K562 (cell line): ENCODE measurements at regions not wholly inside any gene's neighbourhood (a gene's known extent, or its start where the extent isn't known, plus 50 kb on each side); places are given as distances from the start of the nearest gene placed in this dataset.

ENCODE experiments used
- ATAC-seq: fragments of 200-7000 bp; cut with Tn5 transposase; 3 replicates; pipeline ENCODE4 v1.9.1; 2020; ENCODE audit warnings: moderate library complexity
- BruUV-seq: library from RNA; stranded (reverse); fragments of 400-500 nt; replicated peaks from 2 replicates; lab custom pipeline; 2021; lab: Mats Ljungman, UMichigan
- CTCF ChIA-PET: fragments of 300-600 bp; formaldehyde crosslinking; extraction: SDS; loops from one replicate; lab custom pipeline; 2021; ENCODE audit warnings: low intra/inter-chr PET ratio; lab: Yijun Ruan, JAX
- POLR2A ChIA-PET: fragments of 300-600, 350-650 bp; sonication (Branson Sonifier 250); formaldehyde crosslinking; extraction: SDS; loops from one replicate; lab custom pipeline; 2021; ENCODE audit warnings: antibody characterized with exemption, inconsistent platforms; lab: Yijun Ruan, JAX
- DNase-seq, 4 experiments: peaks; one replicate each; pipeline versions ENCODE4 v3.0.0 to v3.0.0-alpha.2; 2011 to 2018; ENCODE audit warnings: low spot score in 3 of 4, mixed read lengths in 3 of 4; ENCODE audit errors: extremely low read depth in 1 of 4
- FAIRE-seq: peaks from 2 replicates; lab custom pipeline; 2011; peaks lifted over from hg19 to GRCh38; lab: Jason Lieb, UNC
- H2AFZ ChIP-seq: 2 replicates; pipeline ENCODE4 v1.6.0; 2011; ENCODE audit warnings: low read depth, low read length, control low read depth, inconsistent platforms
- H3K27ac ChIP-seq: fragments of 200-600 bp; 3 replicates; pipeline ENCODE4 v1.8.0; 2011; ENCODE audit warnings: low read depth, mild to moderate bottlenecking, control low read depth, inconsistent platforms, low read length, moderate library complexity, mixed read lengths; ENCODE audit errors: extremely low read depth
- H3K27me3 ChIP-seq, 2 experiments: fragments of 300-600 bp in 1 of 2; 2 replicates in 1 of 2; 3 replicates in 1 of 2; pipeline versions ENCODE4 v1.6.0 to v1.8.0; 2011; ENCODE audit warnings: inconsistent platforms in 2 of 2, low read length in 2 of 2, mild to moderate bottlenecking in 1 of 2, mixed read lengths in 1 of 2, moderate library complexity in 1 of 2; ENCODE audit not compliant: control insufficient read depth in 2 of 2, insufficient read depth in 2 of 2
- H3K36me3 ChIP-seq: fragments of 300-600 bp; 3 replicates; pipeline ENCODE4 v1.8.0; 2011; ENCODE audit warnings: mild to moderate bottlenecking, low read length, inconsistent platforms; ENCODE audit not compliant: control insufficient read depth, insufficient read depth
- H3K4me1 ChIP-seq, 2 experiments: fragments of 200-600 bp in 1 of 2; replicated peaks in 1 of 2; 2 replicates in 1 of 2; 3 replicates in 1 of 2; pipeline versions ENCODE4 v1.5.1 to v1.8.0; 2011; ENCODE audit warnings: inconsistent platforms in 2 of 2, low read length in 2 of 2, mild to moderate bottlenecking in 1 of 2, mixed read lengths in 1 of 2, moderate library complexity in 1 of 2; ENCODE audit not compliant: control insufficient read depth in 2 of 2, insufficient read depth in 2 of 2
- H3K4me2 ChIP-seq: 2 replicates; pipeline ENCODE4 v1.6.1; 2011; ENCODE audit warnings: low read length, control low read depth, inconsistent platforms, mixed read lengths; ENCODE audit not compliant: insufficient read depth
- H3K4me3 ChIP-seq: fragments of 200-600 bp; sonication (generic), shearing (Covaris generic); 2 replicates; pipeline ENCODE4 v1.5.1; 2016; ENCODE audit warnings: control low read depth, inconsistent platforms
- H3K79me2 ChIP-seq: fragments of 200-600 bp; 3 replicates; pipeline ENCODE4 v1.8.0; 2011; ENCODE audit warnings: low read length, inconsistent platforms; ENCODE audit not compliant: control insufficient read depth, insufficient read depth
- H3K9ac ChIP-seq, 2 experiments: 2 replicates each; pipeline versions ENCODE4 v1.6.0 to v1.6.1; 2011; ENCODE audit warnings: low read depth in 2 of 2, low read length in 2 of 2, control low read depth in 1 of 2, inconsistent platforms in 1 of 2, mild to moderate bottlenecking in 1 of 2, mixed read lengths in 1 of 2; ENCODE audit not compliant: insufficient read depth in 1 of 2
- H3K9me1 ChIP-seq: one replicate; pipeline ENCODE4 v1.6.0; 2011; ENCODE audit warnings: inconsistent platforms, mild to moderate bottlenecking, low read length, moderate library complexity; ENCODE audit not compliant: control insufficient read depth, insufficient read depth
- H3K9me3 ChIP-seq: replicated peaks from 2 replicates; pipeline ENCODE4 v1.5.1; 2011; ENCODE audit warnings: low read depth, low read length, inconsistent platforms; ENCODE audit not compliant: control insufficient read depth, insufficient read depth
- H4K20me1 ChIP-seq: replicated peaks from 2 replicates; pipeline ENCODE4 v1.6.1; 2011; ENCODE audit warnings: low read length, inconsistent platforms, mixed read lengths; ENCODE audit not compliant: control insufficient read depth, insufficient read depth
- CGGBP1 ChIP-seq: fragments of 250-450 bp; sonication (Bioruptor Pico); IDR thresholded peaks from 2 replicates; pipeline ENCODE4 v1.9.0; 2021; ENCODE audit warnings: mild to moderate bottlenecking
- MLLT1 ChIP-seq, 2 experiments: fragments of 450-650 bp; IDR thresholded peaks; 2 replicates each; pipeline ENCODE4 v1.6.1; 2016
- PRPF4 ChIP-seq: fragments of 200-400 bp; formaldehyde crosslinking; IDR thresholded peaks from one replicate; pipeline ENCODE4 v1.6.1; 2017; ENCODE audit warnings: low read length, low read depth, mild to moderate bottlenecking; ENCODE audit not compliant: insufficient read depth, poor library complexity, severe bottlenecking
- SAFB2 ChIP-seq: fragments of 200-400 bp; formaldehyde crosslinking; IDR thresholded peaks from 2 replicates; pipeline ENCODE4 v1.6.1; 2018; ENCODE audit warnings: borderline replicate concordance, low read length, low read depth, moderate library complexity; ENCODE audit not compliant: severe bottlenecking
- ZNF76 ChIP-seq: fragments of 250-450 bp; sonication (Bioruptor Pico); IDR thresholded peaks from 2 replicates; pipeline ENCODE4 v1.4.0; 2020; ENCODE audit warnings: mild to moderate bottlenecking, moderate library complexity, borderline replicate concordance
- WGBS: fragments of 100-300 bp; shearing (Covaris generic); methylation state at CpG from one replicate; pipeline ENCODE4 v1.1.6; 2016; ENCODE audit warnings: low coverage, mixed read lengths; ENCODE audit not compliant: insufficient coverage; ENCODE audit errors: missing lambda C conversion rate; 5-methylcytosine and 5-hydroxymethylcytosine counted together
- in situ Hi-C: fragments of 300-500 bp; cut with MboI; formaldehyde crosslinking; loops from 4 replicates; pipeline ENCODE4 v1.15.0; 2018; ENCODE audit warnings: inconsistent platforms, mixed read lengths
- intact Hi-C: fragments of 100-400 bp; cut with micrococcal nuclease; formaldehyde crosslinking; loops from 2 replicates; pipeline ENCODE4 v1.14.2; 2022
- TF ChIP-seq, protein P1 (sequence below): fragments of 450-650 bp; IDR thresholded peaks from 2 replicates; pipeline ENCODE4 v1.7.0; 2016; ENCODE audit warnings: borderline replicate concordance
- TF ChIP-seq, protein P2 (sequence below): sonication (generic); formaldehyde crosslinking; IDR thresholded peaks from 2 replicates; pipeline ENCODE4 v1.8.0; 2022; ENCODE audit warnings: missing genetic modification reagents, mild to moderate bottlenecking, borderline replicate concordance

DNA sequence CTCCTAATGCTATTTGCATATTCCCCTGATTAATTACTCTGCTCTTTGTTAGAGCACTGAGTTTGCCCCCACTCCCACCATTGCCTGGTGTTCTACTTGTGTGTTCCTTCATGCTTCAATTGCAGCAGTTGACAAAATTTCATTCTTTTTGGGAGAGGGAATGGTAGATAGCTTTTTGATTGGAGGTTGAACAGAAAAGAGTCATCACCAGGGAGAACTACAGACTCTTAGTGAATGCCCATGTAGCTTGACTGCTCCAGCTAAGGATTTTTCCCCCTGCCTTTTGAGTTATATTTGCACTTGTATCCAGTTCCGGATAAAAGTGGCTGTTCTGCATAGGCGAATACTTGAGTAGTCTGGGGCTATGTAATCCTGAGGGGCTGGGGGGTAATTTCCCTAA is 183.9 kb downstream of the ETNK1 start:
- H3K4me2 ChIP-seq: no peak overlapping the region
- peaks cover 0 to 4% of the 10 kb centered on the region in 2 experiments; a peak in 2 of 5 replicates for H3K27me3 ChIP-seq
- no peak overlapping the region for H3K27ac ChIP-seq
- no peaks in the 10 kb centered on the region for H3K36me3 ChIP-seq
- POLR2A ChIA-PET: no interaction called here
- in situ Hi-C loops: no loop called here
- H3K4me3 ChIP-seq: no peak overlapping the region
- intact Hi-C loops: no loop called here
- H3K79me2 ChIP-seq: no peaks in the 10 kb centered on the region
- H3K9me1 ChIP-seq: no peaks in the 10 kb centered on the region
- H3K4me1 ChIP-seq: no peaks in the 10 kb centered on the region
- TF ChIP-seq CGGBP1 (CRISPR knock-in tag) (no peak), MLLT1 (IDR thresholded peaks at IDR 0.05) (no peak), PRPF4 (no peak), SAFB2 (no peak), ZNF76 (CRISPR knock-in tag) (no peak)
- TF ChIP-seq, protein P1, sequence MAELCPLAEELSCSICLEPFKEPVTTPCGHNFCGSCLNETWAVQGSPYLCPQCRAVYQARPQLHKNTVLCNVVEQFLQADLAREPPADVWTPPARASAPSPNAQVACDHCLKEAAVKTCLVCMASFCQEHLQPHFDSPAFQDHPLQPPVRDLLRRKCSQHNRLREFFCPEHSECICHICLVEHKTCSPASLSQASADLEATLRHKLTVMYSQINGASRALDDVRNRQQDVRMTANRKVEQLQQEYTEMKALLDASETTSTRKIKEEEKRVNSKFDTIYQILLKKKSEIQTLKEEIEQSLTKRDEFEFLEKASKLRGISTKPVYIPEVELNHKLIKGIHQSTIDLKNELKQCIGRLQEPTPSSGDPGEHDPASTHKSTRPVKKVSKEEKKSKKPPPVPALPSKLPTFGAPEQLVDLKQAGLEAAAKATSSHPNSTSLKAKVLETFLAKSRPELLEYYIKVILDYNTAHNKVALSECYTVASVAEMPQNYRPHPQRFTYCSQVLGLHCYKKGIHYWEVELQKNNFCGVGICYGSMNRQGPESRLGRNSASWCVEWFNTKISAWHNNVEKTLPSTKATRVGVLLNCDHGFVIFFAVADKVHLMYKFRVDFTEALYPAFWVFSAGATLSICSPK: no peak
- TF ChIP-seq, protein P2, sequence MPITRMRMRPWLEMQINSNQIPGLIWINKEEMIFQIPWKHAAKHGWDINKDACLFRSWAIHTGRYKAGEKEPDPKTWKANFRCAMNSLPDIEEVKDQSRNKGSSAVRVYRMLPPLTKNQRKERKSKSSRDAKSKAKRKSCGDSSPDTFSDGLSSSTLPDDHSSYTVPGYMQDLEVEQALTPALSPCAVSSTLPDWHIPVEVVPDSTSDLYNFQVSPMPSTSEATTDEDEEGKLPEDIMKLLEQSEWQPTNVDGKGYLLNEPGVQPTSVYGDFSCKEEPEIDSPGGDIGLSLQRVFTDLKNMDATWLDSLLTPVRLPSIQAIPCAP: no peak
- TF ChIP-seq, all 486 proteins: peak for 0
- DNase-seq: no peak
- Histone ChIP-seq H3K9ac (no peak overlapping the region), H3K9me3 (no peaks in the 10 kb centered on the region), H4K20me1 (no peaks in the 10 kb centered on the region), H2AFZ (no peak overlapping the region)
- no peak for ATAC-seq
- BruUV-seq: no TSS peak
- WGBS: 0% methylated on average over 2 of the region's 2 CpGs
- FAIRE-seq: no peak
- CTCF ChIA-PET: interaction anchor here (0.7 kb wide), 1 partner anchor 12 kb away, joined by 3 read pairs; no protein-coding TSS in a partner anchor
